NOMO-1 treated with dmso at 0.1 percent for 144 hours (cell line): ENCODE measurements at regions not wholly inside any gene's neighbourhood (a gene's known extent, or its start where the extent isn't known, plus 50 kb on each side); places are given as distances from the start of the nearest gene placed in this dataset.
"Not testable (repeated sequence)": the region's sequence is repeated elsewhere in the genome, so short reads cannot be mapped to it uniquely, and the experiment has no call there.

Experiments
- DNase-seq: peaks from one replicate; lab custom pipeline; 2025; ENCODE audit not compliant: unreplicated experiment; lab: John Stamatoyannopoulos, UW

- DNase-seq, result no peak
Observed at GRCh38 chr9:117775591-117775990, 71.4 kb downstream of the TLR4 start.

- DNase-seq, result peak; percentile 77
Observed at GRCh38 chr9:117777823-117778222, 73.6 kb downstream of the TLR4 start.

- DNase-seq, result no peak
Observed at GRCh38 chr9:117779760-117780159, 75.6 kb downstream of the TLR4 start.

GRCh38 chr9:117782931-117783788 lies 79.0 kb downstream of the TLR4 start:
- peak; percentile 80 for DNase-seq

GRCh38 chr9:117783828-117784227 lies 79.6 kb downstream of the TLR4 start:
- peak; percentile 58 for DNase-seq

- DNase-seq, result no peak
Observed at GRCh38 chr9:117784996-117785395, 80.8 kb downstream of the TLR4 start.

- DNase-seq, result no peak
Observed at GRCh38 chr9:117787746-117788145, 83.5 kb downstream of the TLR4 start.

GRCh38 chr9:117795271-117795670 lies 91.1 kb downstream of the TLR4 start:
- DNase-seq, result no peak

GRCh38 chr9:117796681-117797080 lies 92.5 kb downstream of the TLR4 start:
- DNase-seq, result no peak

GRCh38 chr9:117800389-117800788 lies 96.2 kb downstream of the TLR4 start:
- no peak for DNase-seq

GRCh38 chr9:117809751-117810150 lies 105.5 kb downstream of the TLR4 start:
- DNase-seq, result no peak

GRCh38 chr9:117815315-117815714 lies 111.1 kb downstream of the TLR4 start:
- DNase-seq, result no peak

- DNase-seq, result no peak
Observed at GRCh38 chr9:117815948-117816347, 111.7 kb downstream of the TLR4 start.

- no peak for DNase-seq
Observed at GRCh38 chr9:117821954-117822353, 117.8 kb downstream of the TLR4 start.

- DNase-seq, result no peak
Observed at GRCh38 chr9:117823576-117823975, 119.4 kb downstream of the TLR4 start.

GRCh38 chr9:117825609-117826347 lies 121.6 kb downstream of the TLR4 start:
- DNase-seq, result peak; percentile 90

GRCh38 chr9:117826837-117827236 lies 122.6 kb downstream of the TLR4 start:
- DNase-seq, result no peak

GRCh38 chr9:117827456-117827855 lies 123.3 kb downstream of the TLR4 start:
- no peak for DNase-seq

GRCh38 chr9:117828466-117828865 lies 124.3 kb downstream of the TLR4 start:
- no peak for DNase-seq

- no peak for DNase-seq
Observed at GRCh38 chr9:117835798-117836197, 131.6 kb downstream of the TLR4 start.

- no peak for DNase-seq
Observed at GRCh38 chr9:117839862-117840261, 135.7 kb downstream of the TLR4 start.

- not testable (repeated sequence) for DNase-seq
Observed at GRCh38 chr9:117851836-117852461, 147.7 kb downstream of the TLR4 start.
